Activated T-cell treated with anti-CD3 and anti-CD28 coated beads, Interleukin-2, amount 50 U/mL, for 24 hours (primary cell): ENCODE measurements at regions not wholly inside any gene's neighbourhood (a gene's known extent, or its start where the extent isn't known, plus 50 kb on each side); places are given as distances from the start of the nearest gene placed in this dataset.

ENCODE experiments used
- DNase-seq: peaks from one replicate; pipeline ENCODE4 v3.0.0-alpha.2; 2020
- H3K27ac Mint-ChIP-seq: 2 replicates; pipeline ENCODE4 v1.8.0; 2020; ENCODE audit warnings: mild to moderate bottlenecking, mixed read lengths
- H3K27me3 Mint-ChIP-seq: 2 replicates; pipeline ENCODE4 v1.8.0; 2020; ENCODE audit warnings: mixed read lengths
- H3K36me3 Mint-ChIP-seq: 2 replicates; pipeline ENCODE4 v1.8.0; 2020; ENCODE audit warnings: low read depth, mixed read lengths
- H3K4me1 Mint-ChIP-seq: 2 replicates; pipeline ENCODE4 v1.8.0; 2020; ENCODE audit warnings: low read depth, mixed read lengths
- H3K4me3 Mint-ChIP-seq: 2 replicates; pipeline ENCODE4 v1.8.0; 2020; ENCODE audit warnings: mild to moderate bottlenecking, moderate library complexity, mixed read lengths
- H3K9me3 Mint-ChIP-seq: 2 replicates; pipeline ENCODE4 v1.8.0; 2020; ENCODE audit warnings: mixed read lengths

- Mint-ChIP-seq H3K4me3 (no peak overlapping the region), H3K27me3 (no peaks in the 10 kb centered on the region), H3K9me3 (peaks cover 2% of the 10 kb centered on the region), H3K4me1 (no peaks in the 10 kb centered on the region), H3K27ac (no peak overlapping the region), H3K36me3 (no peaks in the 10 kb centered on the region)
- DNase-seq = no peak
These were observed 379.2 kb upstream of the MIR17HG start for GRCh38 chr13:90968166-90968904.

- H3K27me3 Mint-ChIP-seq = no peaks in the 10 kb centered on the region
- no peak overlapping the region for H3K27ac Mint-ChIP-seq
- H3K4me1 Mint-ChIP-seq = no peaks in the 10 kb centered on the region
- no peaks in the 10 kb centered on the region for H3K9me3 Mint-ChIP-seq
- no peak for DNase-seq
- no peaks in the 10 kb centered on the region for H3K36me3 Mint-ChIP-seq
- no peak overlapping the region for H3K4me3 Mint-ChIP-seq
These were observed 373.1 kb upstream of the MIR17HG start for GRCh38 chr13:90974249-90974975.

GRCh38 chr13:90979059-90979458, 368.4 kb upstream of the MIR17HG start:
- Mint-ChIP-seq H3K27me3 (no peaks in the 10 kb centered on the region), H3K4me3 (no peak overlapping the region), H3K36me3 (no peaks in the 10 kb centered on the region), H3K27ac (no peak overlapping the region), H3K4me1 (no peaks in the 10 kb centered on the region), H3K9me3 (no peaks in the 10 kb centered on the region)
- no peak for DNase-seq

- no peaks in the 10 kb centered on the region for H3K27me3 Mint-ChIP-seq
- H3K9me3 Mint-ChIP-seq = no peaks in the 10 kb centered on the region
- H3K4me1 Mint-ChIP-seq = no peaks in the 10 kb centered on the region
- H3K27ac Mint-ChIP-seq = no peak overlapping the region
- no peaks in the 10 kb centered on the region for H3K36me3 Mint-ChIP-seq
- no peak overlapping the region for H3K4me3 Mint-ChIP-seq
- no peak for DNase-seq
These were observed 362.7 kb upstream of the MIR17HG start for GRCh38 chr13:90984756-90985155.

GRCh38 chr13:90995001-90995400, 352.5 kb upstream of the MIR17HG start:
- H3K9me3 Mint-ChIP-seq = no peaks in the 10 kb centered on the region
- no peaks in the 10 kb centered on the region for H3K4me1 Mint-ChIP-seq
- H3K27ac Mint-ChIP-seq = no peak overlapping the region
- no peaks in the 10 kb centered on the region for H3K36me3 Mint-ChIP-seq
- no peak for DNase-seq
- no peak overlapping the region for H3K4me3 Mint-ChIP-seq
- no peaks in the 10 kb centered on the region for H3K27me3 Mint-ChIP-seq

- Mint-ChIP-seq H3K4me1 (no peaks in the 10 kb centered on the region), H3K9me3 (no peaks in the 10 kb centered on the region), H3K36me3 (no peaks in the 10 kb centered on the region), H3K27me3 (no peaks in the 10 kb centered on the region), H3K4me3 (no peak overlapping the region), H3K27ac (no peak overlapping the region)
- no peak for DNase-seq
These were observed 351.9 kb upstream of the MIR17HG start for GRCh38 chr13:90995614-90996013.

- no peak overlapping the region for H3K4me3 Mint-ChIP-seq
- no peaks in the 10 kb centered on the region for H3K36me3 Mint-ChIP-seq
- H3K4me1 Mint-ChIP-seq = no peaks in the 10 kb centered on the region
- no peaks in the 10 kb centered on the region for H3K27me3 Mint-ChIP-seq
- DNase-seq = no peak
- no peak overlapping the region for H3K27ac Mint-ChIP-seq
- H3K9me3 Mint-ChIP-seq = no peaks in the 10 kb centered on the region
These were observed 349.5 kb upstream of the MIR17HG start for GRCh38 chr13:90997951-90998350.

GRCh38 chr13:90999401-90999800, 348.1 kb upstream of the MIR17HG start:
- DNase-seq = no peak
- no peak overlapping the region for H3K27ac Mint-ChIP-seq
- no peaks in the 10 kb centered on the region for H3K9me3 Mint-ChIP-seq
- no peaks in the 10 kb centered on the region for H3K4me1 Mint-ChIP-seq
- no peak overlapping the region for H3K4me3 Mint-ChIP-seq
- no peaks in the 10 kb centered on the region for H3K36me3 Mint-ChIP-seq
- no peaks in the 10 kb centered on the region for H3K27me3 Mint-ChIP-seq

GRCh38 chr13:91001371-91001770, 346.1 kb upstream of the MIR17HG start:
- Mint-ChIP-seq H3K36me3 (no peaks in the 10 kb centered on the region), H3K27me3 (no peaks in the 10 kb centered on the region), H3K9me3 (no peaks in the 10 kb centered on the region), H3K27ac (no peak overlapping the region), H3K4me3 (no peak overlapping the region), H3K4me1 (no peaks in the 10 kb centered on the region)
- no peak for DNase-seq

GRCh38 chr13:91014696-91015095, 332.8 kb upstream of the MIR17HG start:
- Mint-ChIP-seq H3K4me3 (no peak overlapping the region), H3K27me3 (no peaks in the 10 kb centered on the region), H3K9me3 (no peaks in the 10 kb centered on the region), H3K27ac (no peak overlapping the region), H3K4me1 (no peaks in the 10 kb centered on the region), H3K36me3 (no peaks in the 10 kb centered on the region)
- DNase-seq = no peak

- H3K9me3 Mint-ChIP-seq = no peaks in the 10 kb centered on the region
- H3K4me3 Mint-ChIP-seq = no peak overlapping the region
- no peaks in the 10 kb centered on the region for H3K27me3 Mint-ChIP-seq
- H3K27ac Mint-ChIP-seq = no peak overlapping the region
- H3K36me3 Mint-ChIP-seq = no peaks in the 10 kb centered on the region
- no peak for DNase-seq
- no peaks in the 10 kb centered on the region for H3K4me1 Mint-ChIP-seq
These were observed 330.3 kb upstream of the MIR17HG start for GRCh38 chr13:91017031-91017668.

GRCh38 chr13:91017669-91018053, 329.8 kb upstream of the MIR17HG start:
- no peaks in the 10 kb centered on the region for H3K36me3 Mint-ChIP-seq
- no peak overlapping the region for H3K27ac Mint-ChIP-seq
- DNase-seq = no peak
- no peaks in the 10 kb centered on the region for H3K9me3 Mint-ChIP-seq
- H3K27me3 Mint-ChIP-seq = no peaks in the 10 kb centered on the region
- H3K4me3 Mint-ChIP-seq = no peak overlapping the region
- no peaks in the 10 kb centered on the region for H3K4me1 Mint-ChIP-seq

- H3K9me3 Mint-ChIP-seq = no peaks in the 10 kb centered on the region
- no peak overlapping the region for H3K27ac Mint-ChIP-seq
- no peak overlapping the region for H3K4me3 Mint-ChIP-seq
- no peaks in the 10 kb centered on the region for H3K27me3 Mint-ChIP-seq
- no peaks in the 10 kb centered on the region for H3K4me1 Mint-ChIP-seq
- no peaks in the 10 kb centered on the region for H3K36me3 Mint-ChIP-seq
- DNase-seq = no peak
These were observed 326.9 kb upstream of the MIR17HG start for GRCh38 chr13:91020461-91021034.

GRCh38 chr13:91024157-91024792, 323.2 kb upstream of the MIR17HG start:
- Mint-ChIP-seq H3K36me3 (no peaks in the 10 kb centered on the region), H3K4me3 (no peak overlapping the region), H3K27me3 (no peaks in the 10 kb centered on the region), H3K4me1 (no peaks in the 10 kb centered on the region), H3K9me3 (no peaks in the 10 kb centered on the region), H3K27ac (no peak overlapping the region)
- no peak for DNase-seq
